ENCODE measurements at regions not wholly inside any gene's neighbourhood (a gene's known extent, or its start where the extent isn't known, plus 50 kb on each side); places are given as distances from the start of the nearest gene placed in this dataset.

GRCh38 chr7:110205899-110206298 lies 885.0 kb upstream of the LRRN3 start:
- TF ChIP-seq CTCF (conservative IDR thresholded peaks at IDR 0.05), result no peak
- H3K36me3 Mint-ChIP-seq (ENCODE audit: low read depth), result no peaks in the 10 kb centered on the region
- peaks cover 2% of the 10 kb centered on the region for H3K9me3 Mint-ChIP-seq
- no peak overlapping the region for H3K27ac Mint-ChIP-seq (ENCODE audit: unreplicated experiment)
- DNase-seq (ENCODE audit: low read depth, low spot score), result no peak
- H3K4me1 Mint-ChIP-seq, result no peaks in the 10 kb centered on the region
- no peak overlapping the region for H3K4me3 Mint-ChIP-seq
- H3K27me3 Mint-ChIP-seq (ENCODE audit: low read depth), result no peaks in the 10 kb centered on the region

GRCh38 chr7:110209884-110210283 lies 881.0 kb upstream of the LRRN3 start:
- no peak overlapping the region for H3K27ac Mint-ChIP-seq (ENCODE audit: unreplicated experiment)
- H3K27me3 Mint-ChIP-seq (ENCODE audit: low read depth), result no peaks in the 10 kb centered on the region
- peaks cover 7% of the 10 kb centered on the region for H3K9me3 Mint-ChIP-seq

GRCh38 chr7:110210941-110211608 lies 879.9 kb upstream of the LRRN3 start:
- Mint-ChIP-seq H3K27ac (ENCODE audit: unreplicated experiment) (no peak overlapping the region), H3K4me1 (no peaks in the 10 kb centered on the region), H3K4me3 (no peak overlapping the region), H3K9me3 (peaks cover 7% of the 10 kb centered on the region), H3K36me3 (ENCODE audit: low read depth) (no peaks in the 10 kb centered on the region), H3K27me3 (ENCODE audit: low read depth) (no peaks in the 10 kb centered on the region)
- DNase-seq (ENCODE audit: low read depth, low spot score), result no peak
- no peak for TF ChIP-seq CTCF (conservative IDR thresholded peaks at IDR 0.05)

More at GRCh38 chr7:110209884-110210283, 881.0 kb upstream of the LRRN3 start:
- no peaks in the 10 kb centered on the region for H3K36me3 Mint-ChIP-seq (ENCODE audit: low read depth)
- no peak for TF ChIP-seq CTCF (conservative IDR thresholded peaks at IDR 0.05)
- no peak for DNase-seq (ENCODE audit: low read depth, low spot score)
- no peaks in the 10 kb centered on the region for H3K4me1 Mint-ChIP-seq
- H3K4me3 Mint-ChIP-seq, result no peak overlapping the region

GRCh38 chr7:110224643-110225042 lies 866.3 kb upstream of the LRRN3 start:
- H3K9me3 Mint-ChIP-seq, result no peaks in the 10 kb centered on the region
- no peak for TF ChIP-seq CTCF (conservative IDR thresholded peaks at IDR 0.05)
- DNase-seq (ENCODE audit: low read depth, low spot score), result no peak
- no peaks in the 10 kb centered on the region for H3K27me3 Mint-ChIP-seq (ENCODE audit: low read depth)
- no peaks in the 10 kb centered on the region for H3K4me1 Mint-ChIP-seq
- H3K4me3 Mint-ChIP-seq, result no peak overlapping the region
- no peak overlapping the region for H3K27ac Mint-ChIP-seq (ENCODE audit: unreplicated experiment)
- no peaks in the 10 kb centered on the region for H3K36me3 Mint-ChIP-seq (ENCODE audit: low read depth)

- Mint-ChIP-seq H3K4me3 (no peak overlapping the region), H3K27ac (ENCODE audit: unreplicated experiment) (no peak overlapping the region)
- TF ChIP-seq CTCF (conservative IDR thresholded peaks at IDR 0.05), result no peak
Observed at GRCh38 chr7:110246118-110246517, 844.8 kb upstream of the LRRN3 start.

More at GRCh38 chr7:110246118-110246517, 844.8 kb upstream of the LRRN3 start:
- no peak for DNase-seq (ENCODE audit: low read depth, low spot score)
- no peaks in the 10 kb centered on the region for H3K27me3 Mint-ChIP-seq (ENCODE audit: low read depth)
- no peaks in the 10 kb centered on the region for H3K4me1 Mint-ChIP-seq
- H3K36me3 Mint-ChIP-seq (ENCODE audit: low read depth), result no peaks in the 10 kb centered on the region
- peaks cover 4% of the 10 kb centered on the region for H3K9me3 Mint-ChIP-seq

Data from neural crest cell (in vitro differentiated cells).